Hepatocyte (in vitro differentiated cells): ENCODE measurements at regions not wholly inside any gene's neighbourhood (a gene's known extent, or its start where the extent isn't known, plus 50 kb on each side); places are given as distances from the start of the nearest gene placed in this dataset.

ENCODE experiments used
- DNase-seq: peaks from one replicate; pipeline ENCODE4 v3.0.0-alpha.2; 2016; ENCODE audit warnings: low spot score
- H2AFZ ChIP-seq: fragments of 200-600 bp; sonication (generic); 2 replicates; pipeline ENCODE4 v1.6.0; 2016; ENCODE audit warnings: antibody characterized with exemption, mild to moderate bottlenecking
- H3K27ac ChIP-seq: fragments of 200-600 bp; sonication (generic); 2 replicates; pipeline ENCODE4 v1.5.1; 2016; ENCODE audit warnings: mild to moderate bottlenecking
- H3K27me3 ChIP-seq: fragments of 200-600 bp; sonication (generic); 2 replicates; pipeline ENCODE4 v1.6.1; 2016
- H3K36me3 ChIP-seq: fragments of 200-600 bp; sonication (generic); replicated peaks from 2 replicates; pipeline ENCODE4 v1.5.1; 2016; ENCODE audit warnings: low read depth; ENCODE audit not compliant: insufficient read depth
- H3K4me1 ChIP-seq: fragments of 200-600 bp; sonication (generic); 2 replicates; pipeline ENCODE4 v1.5.1; 2016; ENCODE audit warnings: mild to moderate bottlenecking, moderate library complexity; ENCODE audit not compliant: insufficient read depth
- H3K4me2 ChIP-seq: fragments of 200-600 bp; sonication (generic); 2 replicates; pipeline ENCODE4 v1.6.0; 2016
- H3K4me3 ChIP-seq: fragments of 200-600 bp; sonication (generic); 2 replicates; pipeline ENCODE4 v1.5.1; 2016; ENCODE audit warnings: mild to moderate bottlenecking
- H3K79me2 ChIP-seq: fragments of 200-600 bp; sonication (generic); 2 replicates; pipeline ENCODE4 v1.6.0; 2017; ENCODE audit warnings: mild to moderate bottlenecking
- H3K9me2 ChIP-seq: fragments of 200-600 bp; sonication (generic); replicated peaks from 2 replicates; pipeline ENCODE4 v1.6.0; 2017; ENCODE audit warnings: mild to moderate bottlenecking; ENCODE audit not compliant: insufficient read depth
- H3K9me3 ChIP-seq: fragments of 200-600 bp; sonication (generic); 2 replicates; pipeline ENCODE4 v1.5.1; 2016; ENCODE audit warnings: low read depth, mild to moderate bottlenecking
- H4K20me1 ChIP-seq: fragments of 200-600 bp; sonication (generic); 2 replicates; pipeline ENCODE4 v1.6.0; 2016; ENCODE audit warnings: mild to moderate bottlenecking; ENCODE audit not compliant: insufficient read depth, poor library complexity, severe bottlenecking
- EZH2 ChIP-seq: fragments of 200-600 bp; sonication (generic); IDR thresholded peaks from 2 replicates; pipeline ENCODE4 v1.6.1; 2016; ENCODE audit warnings: antibody characterized with exemption, mild to moderate bottlenecking, borderline replicate concordance
- EZH2phosphoT487 ChIP-seq: fragments of 200-600 bp; sonication (generic); IDR thresholded peaks from one replicate; pipeline ENCODE4 v1.6.1; 2018; ENCODE audit warnings: antibody characterized with exemption, mild to moderate bottlenecking, low read depth, moderate library complexity; ENCODE audit not compliant: unreplicated experiment, severe bottlenecking
- WGBS: methylation state at CpG from one replicate; pipeline ENCODE4 v1.1.6; 2016; ENCODE audit warnings: low lambda C conversion rate; ENCODE audit errors: missing lambda C conversion rate; 5-methylcytosine and 5-hydroxymethylcytosine counted together
- TF ChIP-seq, protein P1 (sequence below): fragments of 200-600 bp; sonication (generic); IDR thresholded peaks from 2 replicates; pipeline ENCODE4 v1.5.1; 2016; ENCODE audit warnings: antibody characterized with exemption, mild to moderate bottlenecking; ENCODE audit not compliant: poor library complexity

DNA sequence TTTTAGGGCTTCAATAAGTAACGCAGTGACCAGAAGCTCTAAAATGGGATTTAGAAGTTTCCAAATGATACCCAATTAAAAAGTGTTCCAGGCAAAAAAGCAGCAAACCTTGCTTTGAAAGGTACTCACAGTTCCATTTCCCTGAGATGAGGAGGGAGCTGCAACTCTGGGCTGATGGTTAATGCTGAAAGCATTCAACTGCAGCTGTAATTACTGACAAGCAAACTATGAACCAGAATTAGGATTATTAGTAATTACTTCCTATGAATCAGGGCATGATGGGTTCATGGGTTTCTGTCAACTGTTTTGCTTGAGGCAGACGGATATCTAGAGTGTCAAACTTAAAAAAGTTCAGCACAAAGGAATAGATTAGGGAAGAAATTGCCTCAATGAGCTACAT, 357.4 kb downstream of the STIM2 start:
- 57% methylated on average over 2 of the region's 2 CpGs for WGBS
- no peak for DNase-seq

DNA sequence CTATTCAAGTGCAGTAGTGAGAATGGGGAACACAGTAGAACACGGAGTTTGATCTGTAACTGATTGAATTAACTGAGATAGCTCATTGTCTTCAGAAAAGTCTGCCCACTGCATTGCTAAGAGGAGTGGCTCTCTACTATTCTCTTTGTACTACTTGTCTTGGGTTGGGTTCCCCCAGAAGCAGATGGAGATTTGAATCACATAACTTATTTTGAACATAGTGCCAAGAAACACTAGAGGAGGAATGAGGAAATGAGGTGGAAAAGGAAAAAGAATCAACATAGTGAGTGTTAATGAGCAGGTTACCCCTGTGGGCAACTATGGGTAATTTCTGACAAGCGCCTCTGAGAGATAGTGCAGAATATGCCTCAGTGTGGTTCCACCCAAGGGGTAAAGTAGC, 362.7 kb downstream of the STIM2 start:
- no peak overlapping the region for H2AFZ ChIP-seq
- H3K36me3 ChIP-seq: no peaks in the 10 kb centered on the region
- H3K9me3 ChIP-seq: no peaks in the 10 kb centered on the region
- no peaks in the 10 kb centered on the region for H3K9me2 ChIP-seq
- DNase-seq: no peak
- H3K27me3 ChIP-seq: no peaks in the 10 kb centered on the region
- H3K4me2 ChIP-seq: no peak overlapping the region
- no peaks in the 10 kb centered on the region for H4K20me1 ChIP-seq
- no peak overlapping the region for H3K4me3 ChIP-seq
- no peaks in the 10 kb centered on the region for H3K79me2 ChIP-seq
- no peak overlapping the region for H3K27ac ChIP-seq
- WGBS: 83% methylated on average over 2 of the region's 2 CpGs
- TF ChIP-seq EZH2phosphoT487 (no peak), EZH2 (no peak)
- TF ChIP-seq, protein P1, sequence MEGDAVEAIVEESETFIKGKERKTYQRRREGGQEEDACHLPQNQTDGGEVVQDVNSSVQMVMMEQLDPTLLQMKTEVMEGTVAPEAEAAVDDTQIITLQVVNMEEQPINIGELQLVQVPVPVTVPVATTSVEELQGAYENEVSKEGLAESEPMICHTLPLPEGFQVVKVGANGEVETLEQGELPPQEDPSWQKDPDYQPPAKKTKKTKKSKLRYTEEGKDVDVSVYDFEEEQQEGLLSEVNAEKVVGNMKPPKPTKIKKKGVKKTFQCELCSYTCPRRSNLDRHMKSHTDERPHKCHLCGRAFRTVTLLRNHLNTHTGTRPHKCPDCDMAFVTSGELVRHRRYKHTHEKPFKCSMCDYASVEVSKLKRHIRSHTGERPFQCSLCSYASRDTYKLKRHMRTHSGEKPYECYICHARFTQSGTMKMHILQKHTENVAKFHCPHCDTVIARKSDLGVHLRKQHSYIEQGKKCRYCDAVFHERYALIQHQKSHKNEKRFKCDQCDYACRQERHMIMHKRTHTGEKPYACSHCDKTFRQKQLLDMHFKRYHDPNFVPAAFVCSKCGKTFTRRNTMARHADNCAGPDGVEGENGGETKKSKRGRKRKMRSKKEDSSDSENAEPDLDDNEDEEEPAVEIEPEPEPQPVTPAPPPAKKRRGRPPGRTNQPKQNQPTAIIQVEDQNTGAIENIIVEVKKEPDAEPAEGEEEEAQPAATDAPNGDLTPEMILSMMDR: no peak
- H3K4me1 ChIP-seq: no peaks in the 10 kb centered on the region

More for the DNA sequence above, 357.4 kb downstream of the STIM2 start:
- H3K27ac ChIP-seq: no peak overlapping the region
- H3K4me2 ChIP-seq: no peak overlapping the region
- H3K27me3 ChIP-seq: no peaks in the 10 kb centered on the region
- H4K20me1 ChIP-seq: no peaks in the 10 kb centered on the region
- no peaks in the 10 kb centered on the region for H3K79me2 ChIP-seq
- H3K4me3 ChIP-seq: no peak overlapping the region
- H2AFZ ChIP-seq: no peak overlapping the region
- no peaks in the 10 kb centered on the region for H3K4me1 ChIP-seq
- H3K36me3 ChIP-seq: no peaks in the 10 kb centered on the region
- H3K9me2 ChIP-seq: no peaks in the 10 kb centered on the region
- H3K9me3 ChIP-seq: no peaks in the 10 kb centered on the region
- TF ChIP-seq, protein P1: no peak
- TF ChIP-seq EZH2 (no peak), EZH2phosphoT487 (no peak)

DNA sequence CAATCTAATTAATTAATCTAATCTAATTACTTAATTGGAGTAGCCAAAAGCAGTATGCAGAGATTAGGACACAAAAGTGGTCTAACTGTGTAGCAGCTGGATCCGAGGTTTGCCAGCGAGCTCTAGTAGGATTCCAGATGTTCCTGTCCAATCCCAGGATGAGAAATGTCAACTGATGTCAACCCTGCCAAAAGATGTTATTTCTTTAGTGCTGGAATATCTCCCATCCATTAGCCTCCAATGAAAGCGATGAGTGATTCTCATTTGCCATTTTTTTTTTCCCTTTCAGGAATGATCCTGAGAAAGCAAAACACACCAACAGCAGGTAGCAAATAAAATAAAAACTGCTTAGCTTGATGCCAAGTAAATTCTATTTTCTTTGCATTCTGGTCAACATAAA, 372.9 kb downstream of the STIM2 start:
- H3K4me1 ChIP-seq: no peaks in the 10 kb centered on the region
- H3K27ac ChIP-seq: no peak overlapping the region
- no peaks in the 10 kb centered on the region for H3K9me3 ChIP-seq
- no peaks in the 10 kb centered on the region for H3K79me2 ChIP-seq
- no peak overlapping the region for H3K4me3 ChIP-seq
- H2AFZ ChIP-seq: no peak overlapping the region
- H3K4me2 ChIP-seq: no peak overlapping the region
- TF ChIP-seq EZH2: no peak
- no peak for TF ChIP-seq EZH2phosphoT487
- TF ChIP-seq, protein P1: no peak
- DNase-seq: no peak
- no peaks in the 10 kb centered on the region for H3K9me2 ChIP-seq
- no peaks in the 10 kb centered on the region for H3K27me3 ChIP-seq
- 91% methylated on average over 3 of the region's 3 CpGs for WGBS
- H3K36me3 ChIP-seq: no peaks in the 10 kb centered on the region
- no peaks in the 10 kb centered on the region for H4K20me1 ChIP-seq
